HG03039 (cell line): ENCODE measurements at regions not wholly inside any gene's neighbourhood (a gene's known extent, or its start where the extent isn't known, plus 50 kb on each side); places are given as distances from the start of the nearest gene placed in this dataset.

Experiments used
- ATAC-seq: cut with Tn5 transposase; IDR thresholded peaks from one replicate; pipeline ENCODE4 v1.9.1; 2021; ENCODE audit warnings: mild to moderate bottlenecking, moderate library complexity; ENCODE audit not compliant: unreplicated experiment

DNA sequence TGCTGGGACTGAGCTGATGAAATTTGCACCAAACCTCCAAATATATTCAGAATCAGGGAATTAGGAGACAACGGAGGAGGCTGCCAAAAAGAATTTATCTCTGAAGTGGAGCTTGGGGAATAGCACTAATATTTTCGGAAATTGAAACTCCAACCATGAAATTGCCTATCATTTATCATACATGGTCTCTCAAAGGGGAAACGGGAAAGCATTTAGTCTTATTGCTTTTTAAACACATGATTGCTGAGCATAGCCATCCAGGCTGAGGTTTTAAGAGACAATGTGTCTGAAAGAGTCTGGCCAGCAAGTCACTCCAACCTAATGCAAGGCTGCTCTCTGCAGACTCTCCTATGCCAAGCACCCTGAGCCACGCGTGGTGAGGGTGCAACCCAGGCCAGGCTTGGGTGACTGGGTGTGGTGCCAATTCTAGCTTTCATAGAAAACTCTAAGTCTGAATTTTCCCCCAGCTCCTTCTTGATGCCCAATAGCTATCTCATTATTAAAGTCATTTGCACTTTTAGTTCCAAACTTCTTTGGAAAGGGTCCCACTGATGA is 200.2 kb downstream of the RPLP1 start:
- ATAC-seq = no peak

- no peak for ATAC-seq
Measured at GRCh38 chr15:69653306-69653705, 200.7 kb downstream of the RPLP1 start.

GRCh38 chr15:69653846-69654245 is 201.2 kb downstream of the RPLP1 start:
- ATAC-seq = no peak

GRCh38 chr15:69656271-69657030 is 203.8 kb downstream of the RPLP1 start:
- ATAC-seq = no peak

DNA sequence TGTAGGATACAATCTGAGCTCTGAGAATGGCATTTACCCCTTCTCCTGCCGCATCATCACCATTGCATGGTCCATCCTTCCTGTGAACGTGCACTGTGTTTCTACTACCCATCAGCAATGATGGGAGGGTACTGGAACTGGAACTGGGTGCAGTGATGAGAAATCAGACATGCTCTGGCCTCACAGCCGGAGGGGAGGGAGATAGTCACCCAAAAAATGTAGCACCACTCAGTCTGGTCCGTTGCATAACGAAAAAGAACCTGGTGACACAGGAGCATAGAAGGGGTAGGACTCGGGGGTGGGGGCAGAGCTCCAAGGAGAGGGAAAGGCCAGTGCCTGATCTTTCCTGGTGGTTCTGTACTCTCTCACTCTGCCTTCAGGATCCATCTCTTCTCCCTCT is 205.0 kb downstream of the RPLP1 start:
- ATAC-seq = no peak

DNA sequence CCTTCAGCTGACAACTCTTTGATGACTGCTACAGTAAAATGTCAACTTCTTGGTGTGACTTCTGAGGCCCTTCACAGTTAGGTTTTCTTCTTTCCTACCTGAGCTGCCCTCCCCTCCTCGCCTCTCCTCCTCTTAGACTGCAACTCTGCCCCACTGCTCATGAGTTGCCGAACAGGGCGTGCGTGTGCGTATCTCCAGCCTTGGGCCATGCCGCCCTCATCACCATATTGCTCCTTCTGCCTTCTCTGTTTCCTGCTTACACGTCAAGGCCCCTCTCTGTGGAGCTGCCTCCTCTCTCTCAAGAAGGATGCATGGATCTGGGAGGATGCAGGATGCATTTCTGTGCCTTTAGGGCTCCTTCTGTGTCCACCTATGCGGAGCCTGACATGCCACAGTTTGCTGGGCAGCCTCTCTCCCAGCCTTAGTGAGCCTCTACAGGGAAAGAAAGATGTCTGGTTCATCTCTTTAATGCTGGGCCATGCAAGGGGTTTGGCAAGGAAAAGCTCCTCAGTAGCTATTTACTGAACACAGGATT is 205.9 kb downstream of the RPLP1 start:
- ATAC-seq = no peak

- no peak for ATAC-seq
Measured at GRCh38 chr15:69659454-69660050, 206.9 kb downstream of the RPLP1 start.

GRCh38 chr15:69660114-69660513 is 207.5 kb downstream of the RPLP1 start:
- ATAC-seq = no peak

GRCh38 chr15:69660658-69661405 is 208.2 kb downstream of the RPLP1 start:
- no peak for ATAC-seq

GRCh38 chr15:69661446-69661845 is 208.8 kb downstream of the RPLP1 start:
- ATAC-seq = no peak

- no peak for ATAC-seq
Measured at GRCh38 chr15:69661871-69662644, 209.4 kb downstream of the RPLP1 start.

DNA sequence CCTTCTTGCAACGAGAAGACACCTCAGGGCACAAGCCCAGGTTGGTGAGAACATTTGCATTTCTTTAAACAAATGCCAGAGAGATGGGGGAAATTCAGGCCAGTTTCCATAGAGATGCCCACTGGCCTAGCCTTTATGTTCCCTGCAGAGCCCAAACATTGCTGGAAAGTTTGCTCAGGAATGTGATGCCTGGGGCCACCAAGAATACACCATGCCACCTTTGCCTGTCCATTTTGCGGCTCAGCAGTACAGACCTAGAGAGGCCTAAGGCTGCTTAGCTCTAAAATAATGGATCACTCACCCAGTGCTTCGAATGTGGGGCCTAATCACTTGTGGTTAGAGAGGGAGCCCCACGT is 210.0 kb downstream of the RPLP1 start:
- no peak for ATAC-seq

DNA sequence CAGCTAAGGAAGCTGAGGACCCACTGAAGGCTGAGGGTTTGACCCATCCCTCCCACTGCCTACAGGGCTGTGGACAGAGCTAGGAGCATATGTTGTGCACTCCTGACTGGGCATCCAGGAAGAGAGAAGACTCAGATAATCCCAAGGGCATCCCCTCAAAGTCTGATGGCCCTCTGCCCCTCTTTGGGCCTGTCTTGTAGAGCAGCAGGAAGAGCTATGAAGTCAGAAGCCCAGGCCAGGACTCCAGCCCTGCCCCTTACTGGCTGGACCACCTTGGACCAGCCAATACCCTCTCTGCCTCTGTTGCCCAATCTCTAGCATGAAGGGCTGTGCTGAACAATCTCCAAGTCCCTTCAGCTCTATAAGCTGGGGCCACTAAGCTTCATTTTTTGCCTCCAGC is 210.8 kb downstream of the RPLP1 start:
- no peak for ATAC-seq

DNA sequence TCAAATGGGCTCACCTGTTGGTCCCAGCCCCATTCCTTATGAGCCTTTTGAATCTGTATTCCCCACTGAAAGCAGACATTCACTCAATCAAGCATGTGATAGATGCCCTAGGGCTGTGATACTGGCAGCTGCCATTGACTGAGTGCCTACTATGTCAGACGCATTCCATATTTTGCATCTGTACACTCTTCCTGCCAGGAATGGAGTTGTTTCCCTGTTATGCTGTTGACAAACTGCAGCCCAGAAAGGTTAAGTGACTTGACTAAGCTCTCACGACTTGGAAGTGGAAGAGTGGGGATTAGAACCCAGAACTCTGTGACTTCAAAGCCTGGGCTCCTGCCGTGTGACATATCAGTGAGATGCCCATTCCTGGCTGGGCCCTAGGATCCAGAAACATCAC is 211.4 kb downstream of the RPLP1 start:
- no peak for ATAC-seq

- ATAC-seq = no peak
Measured at GRCh38 chr15:69664572-69665571, 212.3 kb downstream of the RPLP1 start.

- no peak for ATAC-seq
Measured at GRCh38 chr15:69665641-69666111, 213.1 kb downstream of the RPLP1 start.

GRCh38 chr15:69666441-69666882 is 213.8 kb downstream of the RPLP1 start:
- no peak for ATAC-seq

GRCh38 chr15:69666921-69667811 is 214.5 kb downstream of the RPLP1 start:
- no peak for ATAC-seq
